HepG2 (cell line): ENCODE measurements at regions not wholly inside any gene's neighbourhood (a gene's known extent, or its start where the extent isn't known, plus 50 kb on each side); places are given as distances from the start of the nearest gene placed in this dataset.

Experiments used
- ATAC-seq: fragments of 200-7000 bp; cut with Tn5 transposase; 3 replicates; pipeline ENCODE4 v1.9.1; 2020; ENCODE audit warnings: mild to moderate bottlenecking, moderate library complexity
- BruUV-seq: library from RNA; stranded (reverse); fragments of 400-500 nt; replicated peaks from 2 replicates; lab custom pipeline; 2021; lab: Mats Ljungman, UMichigan
- CTCF ChIA-PET: fragments of 300-600 bp; formaldehyde crosslinking; extraction: SDS; loops from one replicate; lab custom pipeline; 2021; ENCODE audit warnings: low total read pairs, inconsistent platforms, low intra/inter-chr PET ratio; lab: Yijun Ruan, JAX
- POLR2A ChIA-PET: fragments of 350-600 bp; sonication (Branson Sonifier 250); formaldehyde crosslinking; loops from one replicate; lab custom pipeline; 2020; ENCODE audit warnings: antibody characterized with exemption, inconsistent platforms; lab: Yijun Ruan, JAX
- DNase-seq: peaks from one replicate; pipeline ENCODE4 v3.0.0-alpha.2; 2015; ENCODE audit warnings: low spot score
- FAIRE-seq: peaks from 3 replicates; lab custom pipeline; 2011; peaks lifted over from hg19 to GRCh38; lab: Jason Lieb, UNC
- H2AFZ ChIP-seq: one replicate; pipeline ENCODE4 v1.6.1; 2011; ENCODE audit warnings: low read length, inconsistent platforms
- H3K27ac ChIP-seq: fragments of 300-600 bp; 3 replicates; pipeline ENCODE4 v1.8.0; 2011; ENCODE audit warnings: mixed run types, mild to moderate bottlenecking, mixed read lengths, low read length, inconsistent platforms; ENCODE audit not compliant: insufficient read depth; ENCODE audit errors: extremely low read length
- H3K27me3 ChIP-seq, 2 experiments: fragments of 200-600 bp in 1 of 2; 2 replicates in 1 of 2; 3 replicates in 1 of 2; pipeline versions ENCODE4 v1.6.0 to v1.8.0; 2011; ENCODE audit warnings: low read length in 2 of 2, mild to moderate bottlenecking in 2 of 2, moderate library complexity in 2 of 2, inconsistent platforms in 1 of 2; ENCODE audit not compliant: insufficient read depth in 2 of 2, control insufficient read depth in 1 of 2
- H3K36me3 ChIP-seq, 2 experiments: fragments of 200-600 bp in 1 of 2; replicated peaks in 1 of 2; 2 replicates in 1 of 2; 3 replicates in 1 of 2; pipeline versions ENCODE4 v1.5.1 to v1.8.0; 2011; ENCODE audit warnings: low read length in 2 of 2, inconsistent platforms in 1 of 2; ENCODE audit not compliant: insufficient read depth in 2 of 2, control insufficient read depth in 1 of 2
- H3K4me1 ChIP-seq: 2 replicates; pipeline ENCODE4 v1.5.1; 2012; ENCODE audit warnings: low read length, inconsistent platforms; ENCODE audit not compliant: insufficient read depth
- H3K4me2 ChIP-seq: 2 replicates; pipeline ENCODE4 v1.6.0; 2011; ENCODE audit warnings: low read depth, low read length, inconsistent platforms
- H3K4me3 ChIP-seq, 3 experiments: fragments of 200-600 bp in 1 of 3; sonication (generic), shearing (Covaris generic) in 1 of 3; replicated peaks in 1 of 3; 2 replicates each; pipeline ENCODE4 v1.5.1; 2011 to 2016; ENCODE audit warnings: low read length in 3 of 3, inconsistent platforms in 2 of 3, low read depth in 2 of 3, mild to moderate bottlenecking in 2 of 3, control low read depth in 1 of 3, mixed read lengths in 1 of 3; ENCODE audit not compliant: insufficient read depth in 1 of 3
- H3K79me2 ChIP-seq: one replicate; pipeline ENCODE4 v1.6.1; 2011; ENCODE audit warnings: low read length, inconsistent platforms; ENCODE audit not compliant: insufficient read depth
- H3K9ac ChIP-seq: 2 replicates; pipeline ENCODE4 v1.6.0; 2011; ENCODE audit warnings: mild to moderate bottlenecking, low read depth, low read length, inconsistent platforms; ENCODE audit not compliant: insufficient read depth
- H3K9me3 ChIP-seq: 2 replicates; pipeline ENCODE4 v1.5.1; 2012; ENCODE audit warnings: mild to moderate bottlenecking, low read length
- H4K20me1 ChIP-seq: 2 replicates; pipeline ENCODE4 v1.6.0; 2011; ENCODE audit warnings: inconsistent platforms, mild to moderate bottlenecking, low read length, moderate library complexity; ENCODE audit not compliant: insufficient read depth
- HNRNPUL1 ChIP-seq: fragments of 200-400 bp; formaldehyde crosslinking; IDR thresholded peaks from 2 replicates; pipeline ENCODE4 v1.6.1; 2017; ENCODE audit warnings: low read depth, mild to moderate bottlenecking, low read length, moderate library complexity
- MLXIP ChIP-seq: sonication (generic); formaldehyde crosslinking; IDR thresholded peaks from 2 replicates; pipeline ENCODE4 v1.9.0; 2021; ENCODE audit warnings: missing genetic modification reagents, borderline replicate concordance
- RCOR2 ChIP-seq: IDR thresholded peaks from 2 replicates; pipeline ENCODE4 v1.6.1; 2016; ENCODE audit warnings: missing biosample characterization, missing genetic modification reagents
- TMF1 ChIP-seq: sonication (generic); formaldehyde crosslinking; IDR thresholded peaks from 2 replicates; pipeline ENCODE4 v1.8.1; 2022; ENCODE audit warnings: low read depth, missing genetic modification reagents
- ZNF569 ChIP-seq: sonication (generic); formaldehyde crosslinking; IDR thresholded peaks from 2 replicates; pipeline ENCODE4 v1.5.0; 2020; ENCODE audit warnings: mild to moderate bottlenecking, missing genetic modification reagents, moderate library complexity, borderline replicate concordance
- WGBS: methylation state at CpG from one replicate; pipeline ENCODE4 v1.1.6; 2017; ENCODE audit warnings: low lambda C conversion rate; 5-methylcytosine and 5-hydroxymethylcytosine counted together
- in situ Hi-C: cut with HindIII; loops from 2 replicates; pipeline ENCODE4 v1.10.0; 2017; ENCODE audit warnings: low pct_unique_long_range_greater_than_20kb; ENCODE audit not compliant: extremely low pct_ligation_motif_present
- intact Hi-C: fragments of 100-400 bp; cut with micrococcal nuclease; formaldehyde crosslinking; loops from one replicate; pipeline ENCODE4 v1.10.0; 2022; ENCODE audit not compliant: unreplicated experiment

DNA sequence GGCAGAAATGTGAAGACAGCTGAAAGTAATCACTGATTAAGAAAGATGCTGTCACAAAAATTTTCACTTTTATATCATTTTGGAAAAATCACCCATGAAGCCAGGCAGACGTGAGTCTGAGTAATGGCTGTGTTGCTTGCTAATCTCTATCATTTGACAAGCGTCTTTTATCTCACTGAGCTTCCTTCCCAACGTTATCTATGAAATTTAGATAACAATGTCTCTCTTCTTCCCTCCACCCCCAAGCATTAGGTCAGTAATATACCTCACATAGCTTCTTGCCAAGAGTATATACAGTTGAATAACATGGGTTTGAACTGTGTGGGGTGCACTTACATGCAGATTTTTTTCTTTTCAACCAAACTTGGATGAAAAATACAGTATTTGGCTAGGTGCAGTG, 388.6 kb upstream of the NRXN1 start:
- H4K20me1 ChIP-seq = no peaks in the 10 kb centered on the region
- FAIRE-seq (no peak), DNase-seq (no peak), ATAC-seq (no peak)
- H3K27ac ChIP-seq = no peak overlapping the region
- peaks cover 72% of the 10 kb centered on the region for H3K9me3 ChIP-seq
- no peak overlapping the region for H2AFZ ChIP-seq
- BruUV-seq = no TSS peak
- H3K4me1 ChIP-seq = no peaks in the 10 kb centered on the region
- no peaks in the 10 kb centered on the region for H3K79me2 ChIP-seq
- POLR2A ChIA-PET = no interaction called here
- CTCF ChIA-PET = no interaction called here
- H3K9ac ChIP-seq = no peak overlapping the region
- in situ Hi-C loops (no loop called here), intact Hi-C loops (no loop called here)
- under 1% methylated on average over 3 of the region's 3 CpGs for WGBS
- no peaks in the 10 kb centered on the region for H3K27me3 ChIP-seq
- TF ChIP-seq ZNF569 (CRISPR knock-in tag) = no peak
- TF ChIP-seq MLXIP (CRISPR knock-in tag) = no peak
- H3K4me3 ChIP-seq = no peak overlapping the region
- no peaks in the 10 kb centered on the region for H3K36me3 ChIP-seq
- no peak overlapping the region for H3K4me2 ChIP-seq

GRCh38 chr2:51413726-51414125, 381.8 kb upstream of the NRXN1 start:
- BruUV-seq = no TSS peak
- H3K9ac ChIP-seq = no peak overlapping the region
- no peaks in the 10 kb centered on the region for H4K20me1 ChIP-seq
- H3K4me3 ChIP-seq = no peak overlapping the region
- ATAC-seq = no peak
- H3K27me3 ChIP-seq = no peaks in the 10 kb centered on the region
- 9% methylated on average over 1 of the region's 1 CpG for WGBS
- ChIA-PET POLR2A (no interaction called here), CTCF (no interaction called here)
- no peak for TF ChIP-seq TMF1 (CRISPR knock-in tag)
- TF ChIP-seq HNRNPUL1 = no peak
- no peak for TF ChIP-seq RCOR2 (CRISPR knock-in tag)
- peaks cover 80% of the 10 kb centered on the region for H3K9me3 ChIP-seq
- no peak for FAIRE-seq
- no peak overlapping the region for H3K4me2 ChIP-seq
- no peak overlapping the region for H3K27ac ChIP-seq
- H3K4me1 ChIP-seq = no peaks in the 10 kb centered on the region
- in situ Hi-C loops (no loop called here), intact Hi-C loops (no loop called here)
- no peaks in the 10 kb centered on the region for H3K79me2 ChIP-seq
- no peaks in the 10 kb centered on the region for H3K36me3 ChIP-seq
- H2AFZ ChIP-seq = no peak overlapping the region
- no peak for DNase-seq
